Caco-2 (cell line): ENCODE measurements at regions not wholly inside any gene's neighbourhood (a gene's known extent, or its start where the extent isn't known, plus 50 kb on each side); places are given as distances from the start of the nearest gene placed in this dataset.

ENCODE experiments used
- BruUV-seq: library from RNA; stranded (reverse); fragments of 400-500 nt; replicated peaks from 2 replicates; lab custom pipeline; 2021; lab: Mats Ljungman, UMichigan
- CTCF ChIA-PET: fragments of 300-600 bp; sonication (Branson Sonifier 250); formaldehyde crosslinking; loops from one replicate; lab custom pipeline; 2022; ENCODE audit warnings: antibody characterized with exemption; lab: Charles Lee
- POLR2A ChIA-PET: fragments of 300-600 bp; sonication (Branson Sonifier 250); formaldehyde crosslinking; loops from one replicate; lab custom pipeline; 2022; ENCODE audit warnings: antibody characterized with exemption; lab: Charles Lee
- DNase-seq, 2 experiments: peaks; one replicate each; pipeline versions ENCODE4 v3.0.0 to v3.0.0-alpha.2; 2020 to 2022
- H3K27me3 ChIP-seq: replicated peaks from 2 replicates; pipeline ENCODE4 v1.6.0; 2011; ENCODE audit warnings: low read length; ENCODE audit not compliant: control insufficient read depth, insufficient read depth
- H3K36me3 ChIP-seq: 2 replicates; pipeline ENCODE4 v1.5.1; 2011; ENCODE audit warnings: low read length; ENCODE audit not compliant: control insufficient read depth, insufficient read depth
- H3K4me1 ChIP-seq: fragments of 250-450 bp; sonication (Bioruptor Pico); 2 replicates; pipeline ENCODE4 v1.5.1; 2020; ENCODE audit warnings: mild to moderate bottlenecking
- H3K4me3 ChIP-seq: 2 replicates; pipeline ENCODE4 v1.5.1; 2011; ENCODE audit warnings: low read depth, mild to moderate bottlenecking, control low read depth, low read length
- H3K9me3 ChIP-seq: fragments of 250-450 bp; sonication (Bioruptor Pico); 2 replicates; pipeline ENCODE4 v1.5.1; 2020; ENCODE audit warnings: mild to moderate bottlenecking, moderate library complexity
- H3K27ac Mint-ChIP-seq: one replicate; pipeline ENCODE4 v1.8.0; 2022; ENCODE audit warnings: mixed read lengths; ENCODE audit not compliant: unreplicated experiment
- H3K27me3 Mint-ChIP-seq: one replicate; pipeline ENCODE4 v1.8.0; 2022; ENCODE audit warnings: mixed read lengths; ENCODE audit not compliant: insufficient read depth, unreplicated experiment
- H3K36me3 Mint-ChIP-seq: one replicate; pipeline ENCODE4 v1.8.0; 2022; ENCODE audit warnings: mild to moderate bottlenecking, mixed read lengths; ENCODE audit not compliant: insufficient read depth, unreplicated experiment
- H3K4me1 Mint-ChIP-seq: one replicate; pipeline ENCODE4 v1.8.0; 2022; ENCODE audit warnings: low read depth, mixed read lengths; ENCODE audit not compliant: unreplicated experiment
- H3K4me3 Mint-ChIP-seq: one replicate; pipeline ENCODE4 v1.8.0; 2022; ENCODE audit warnings: mild to moderate bottlenecking, moderate library complexity, mixed read lengths; ENCODE audit not compliant: unreplicated experiment
- H3K9me3 Mint-ChIP-seq: one replicate; pipeline ENCODE4 v1.8.0; 2022; ENCODE audit warnings: mixed read lengths; ENCODE audit not compliant: unreplicated experiment
- intact Hi-C: fragments of 100-400 bp; cut with micrococcal nuclease; formaldehyde crosslinking; loops from one replicate; pipeline ENCODE4 v1.10.0; 2022; ENCODE audit not compliant: unreplicated experiment
- TF ChIP-seq, protein P1 (sequence below), 2 experiments: fragments of 200-600 bp in 1 of 2; IDR thresholded peaks; 1 replicate in 1 of 2; 2 replicates in 1 of 2; pipeline versions ENCODE4 v1.5.1 to v1.8.0; 2011 to 2022; ENCODE audit warnings: antibody characterized with exemption in 1 of 2, control low read depth in 1 of 2, inconsistent platforms in 1 of 2, low read depth in 1 of 2, low read length in 1 of 2, mild to moderate bottlenecking in 1 of 2, moderate library complexity in 1 of 2; ENCODE audit not compliant: insufficient read depth in 1 of 2, severe bottlenecking in 1 of 2, unreplicated experiment in 1 of 2

- no TSS peak for BruUV-seq
- no peaks in the 10 kb centered on the region for H3K36me3 ChIP-seq
- Mint-ChIP-seq H3K27me3 (peaks cover 14% of the 10 kb centered on the region), H3K4me3 (no peak overlapping the region), H3K4me1 (no peaks in the 10 kb centered on the region), H3K9me3 (peaks cover 4% of the 10 kb centered on the region), H3K27ac (no peak overlapping the region), H3K36me3 (no peaks in the 10 kb centered on the region)
- no peaks in the 10 kb centered on the region for H3K9me3 ChIP-seq
- intact Hi-C loops = no loop called here
- H3K27me3 ChIP-seq = no peaks in the 10 kb centered on the region; the same call in 1 of the 2 replicates
- DNase-seq = no peak
- H3K4me1 ChIP-seq = no peaks in the 10 kb centered on the region
- TF ChIP-seq, protein P1, sequence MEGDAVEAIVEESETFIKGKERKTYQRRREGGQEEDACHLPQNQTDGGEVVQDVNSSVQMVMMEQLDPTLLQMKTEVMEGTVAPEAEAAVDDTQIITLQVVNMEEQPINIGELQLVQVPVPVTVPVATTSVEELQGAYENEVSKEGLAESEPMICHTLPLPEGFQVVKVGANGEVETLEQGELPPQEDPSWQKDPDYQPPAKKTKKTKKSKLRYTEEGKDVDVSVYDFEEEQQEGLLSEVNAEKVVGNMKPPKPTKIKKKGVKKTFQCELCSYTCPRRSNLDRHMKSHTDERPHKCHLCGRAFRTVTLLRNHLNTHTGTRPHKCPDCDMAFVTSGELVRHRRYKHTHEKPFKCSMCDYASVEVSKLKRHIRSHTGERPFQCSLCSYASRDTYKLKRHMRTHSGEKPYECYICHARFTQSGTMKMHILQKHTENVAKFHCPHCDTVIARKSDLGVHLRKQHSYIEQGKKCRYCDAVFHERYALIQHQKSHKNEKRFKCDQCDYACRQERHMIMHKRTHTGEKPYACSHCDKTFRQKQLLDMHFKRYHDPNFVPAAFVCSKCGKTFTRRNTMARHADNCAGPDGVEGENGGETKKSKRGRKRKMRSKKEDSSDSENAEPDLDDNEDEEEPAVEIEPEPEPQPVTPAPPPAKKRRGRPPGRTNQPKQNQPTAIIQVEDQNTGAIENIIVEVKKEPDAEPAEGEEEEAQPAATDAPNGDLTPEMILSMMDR (IDR thresholded peaks at IDR 0.05; ENCODE audit: insufficient read depth in 1 of 2, low read depth in 1 of 2, low read length in 1 of 2, severe bottlenecking in 1 of 2, unreplicated experiment in 1 of 2) = no peak
- ChIA-PET POLR2A (no interaction called here), CTCF (no interaction called here)
- H3K4me3 ChIP-seq = no peak overlapping the region
These were observed 311.8 kb downstream of the UTP18 start for GRCh38 chr17:51572115-51572514.
